22Rv1 (cell line): ENCODE measurements at regions not wholly inside any gene's neighbourhood (a gene's known extent, or its start where the extent isn't known, plus 50 kb on each side); places are given as distances from the start of the nearest gene placed in this dataset.

Experiments used
- ZFX ChIP-seq: fragments of 450-650 bp; IDR thresholded peaks from 2 replicates; pipeline ENCODE4 v1.6.1; 2017; ENCODE audit warnings: antibody characterized with exemption, borderline replicate concordance
- TF ChIP-seq, protein P1 (sequence below): fragments of 450-650 bp; IDR thresholded peaks from 2 replicates; pipeline ENCODE4 v1.5.1; 2017; ENCODE audit warnings: mild to moderate bottlenecking

DNA sequence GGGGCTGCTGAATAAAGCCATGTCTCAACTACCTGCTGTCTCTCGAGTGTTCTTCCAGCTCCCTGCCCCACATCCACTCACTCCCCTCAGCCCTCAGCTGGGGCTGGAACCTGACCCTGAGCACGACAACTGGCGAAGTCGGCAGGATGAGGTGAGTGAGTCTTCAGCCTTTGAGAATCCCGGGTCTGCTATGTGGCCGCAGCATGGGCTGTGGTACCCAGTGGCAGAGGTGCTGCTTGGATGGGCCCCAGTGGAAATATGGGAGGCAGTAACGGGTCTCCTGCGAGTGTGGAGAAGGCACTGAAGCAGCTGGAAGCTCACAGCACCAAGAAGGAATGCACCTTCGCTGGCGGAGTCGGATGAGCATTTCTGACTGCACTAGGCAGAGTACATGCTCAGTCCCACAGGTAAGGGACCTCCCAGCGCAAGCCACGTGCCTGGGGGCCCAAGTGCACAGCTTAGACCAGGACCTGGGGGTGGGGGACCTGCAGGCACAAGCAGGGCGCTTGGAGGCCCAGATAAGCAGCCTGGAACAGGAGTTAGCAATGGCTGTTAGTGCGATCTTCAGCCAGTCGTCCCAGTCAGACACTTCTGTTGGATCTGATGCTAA is 95.5 kb upstream of the TMPO start:
- TF ChIP-seq, protein P1, sequence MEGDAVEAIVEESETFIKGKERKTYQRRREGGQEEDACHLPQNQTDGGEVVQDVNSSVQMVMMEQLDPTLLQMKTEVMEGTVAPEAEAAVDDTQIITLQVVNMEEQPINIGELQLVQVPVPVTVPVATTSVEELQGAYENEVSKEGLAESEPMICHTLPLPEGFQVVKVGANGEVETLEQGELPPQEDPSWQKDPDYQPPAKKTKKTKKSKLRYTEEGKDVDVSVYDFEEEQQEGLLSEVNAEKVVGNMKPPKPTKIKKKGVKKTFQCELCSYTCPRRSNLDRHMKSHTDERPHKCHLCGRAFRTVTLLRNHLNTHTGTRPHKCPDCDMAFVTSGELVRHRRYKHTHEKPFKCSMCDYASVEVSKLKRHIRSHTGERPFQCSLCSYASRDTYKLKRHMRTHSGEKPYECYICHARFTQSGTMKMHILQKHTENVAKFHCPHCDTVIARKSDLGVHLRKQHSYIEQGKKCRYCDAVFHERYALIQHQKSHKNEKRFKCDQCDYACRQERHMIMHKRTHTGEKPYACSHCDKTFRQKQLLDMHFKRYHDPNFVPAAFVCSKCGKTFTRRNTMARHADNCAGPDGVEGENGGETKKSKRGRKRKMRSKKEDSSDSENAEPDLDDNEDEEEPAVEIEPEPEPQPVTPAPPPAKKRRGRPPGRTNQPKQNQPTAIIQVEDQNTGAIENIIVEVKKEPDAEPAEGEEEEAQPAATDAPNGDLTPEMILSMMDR, result no peak
- TF ChIP-seq ZFX, result no peak
